ENCODE measurements at regions not wholly inside any gene's neighbourhood (a gene's known extent, or its start where the extent isn't known, plus 50 kb on each side); places are given as distances from the start of the nearest gene placed in this dataset.
A peak's percentile ranks its signal among the peaks of the same experiment; 100 is the strongest.

DNA sequence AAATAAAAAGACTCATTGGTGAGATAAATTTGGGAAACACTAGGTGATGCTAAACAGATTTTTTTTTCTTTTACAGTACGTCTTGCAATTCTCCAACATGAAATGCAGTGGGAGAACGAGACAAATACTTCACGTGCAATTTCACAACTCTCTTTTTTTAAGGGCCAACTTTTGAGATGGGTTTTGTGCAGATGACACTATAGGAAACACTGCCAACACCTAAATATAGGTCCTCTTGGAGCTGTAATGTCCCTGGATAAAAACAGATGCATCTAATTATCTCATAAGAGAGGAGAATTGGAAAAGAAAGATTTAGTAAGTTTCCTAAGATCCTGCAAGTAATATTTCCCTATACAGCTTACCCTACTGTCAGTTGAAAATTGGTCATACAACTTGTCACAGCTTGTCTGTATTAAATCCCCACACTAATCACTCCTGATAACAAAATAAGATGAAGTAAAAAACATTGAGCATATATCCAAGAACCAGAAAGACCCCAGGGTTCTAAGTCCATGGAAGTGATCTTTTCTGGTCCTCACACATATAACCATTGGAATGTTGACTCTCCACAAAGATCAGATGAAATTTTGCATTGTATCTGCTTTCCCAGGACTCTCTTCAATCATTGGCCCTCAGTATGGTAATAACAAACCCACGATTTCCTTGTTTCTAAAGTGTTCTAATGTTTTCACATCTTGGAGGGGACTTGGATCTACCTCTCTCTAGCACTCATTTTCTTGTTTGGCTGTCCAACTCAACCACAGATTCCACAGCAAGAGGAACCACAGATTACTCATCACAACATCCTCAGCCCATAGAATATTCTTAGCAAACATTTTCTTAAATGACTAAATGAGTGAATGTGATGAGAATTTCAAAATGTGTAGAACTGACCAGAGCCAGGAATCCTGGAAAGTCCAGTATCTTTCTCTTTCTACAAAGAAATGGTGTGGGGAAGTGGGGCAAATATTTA lies 769.4 kb upstream of the USP15 start:
- DNase-seq (ENCODE audit: low spot score) = peak; percentile 42

DNA sequence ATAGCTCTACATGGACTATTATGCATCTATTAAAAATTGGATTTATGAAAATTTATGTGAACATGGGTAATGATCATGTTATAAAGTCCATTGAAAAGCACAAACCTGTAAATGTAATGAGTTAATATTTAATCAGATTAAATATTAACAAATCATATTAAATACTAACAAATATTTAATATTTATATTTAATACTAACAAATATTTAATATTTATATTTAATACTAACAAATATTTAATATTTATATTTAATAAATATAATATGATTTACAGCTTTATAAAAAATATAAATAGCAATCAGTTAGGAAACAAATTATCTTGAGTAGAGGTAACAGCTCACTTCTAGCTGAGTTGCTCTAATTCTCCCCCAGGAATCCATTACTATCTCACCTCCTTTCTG lies 758.0 kb upstream of the USP15 start:
- DNase-seq (ENCODE audit: low spot score) = no peak

DNA sequence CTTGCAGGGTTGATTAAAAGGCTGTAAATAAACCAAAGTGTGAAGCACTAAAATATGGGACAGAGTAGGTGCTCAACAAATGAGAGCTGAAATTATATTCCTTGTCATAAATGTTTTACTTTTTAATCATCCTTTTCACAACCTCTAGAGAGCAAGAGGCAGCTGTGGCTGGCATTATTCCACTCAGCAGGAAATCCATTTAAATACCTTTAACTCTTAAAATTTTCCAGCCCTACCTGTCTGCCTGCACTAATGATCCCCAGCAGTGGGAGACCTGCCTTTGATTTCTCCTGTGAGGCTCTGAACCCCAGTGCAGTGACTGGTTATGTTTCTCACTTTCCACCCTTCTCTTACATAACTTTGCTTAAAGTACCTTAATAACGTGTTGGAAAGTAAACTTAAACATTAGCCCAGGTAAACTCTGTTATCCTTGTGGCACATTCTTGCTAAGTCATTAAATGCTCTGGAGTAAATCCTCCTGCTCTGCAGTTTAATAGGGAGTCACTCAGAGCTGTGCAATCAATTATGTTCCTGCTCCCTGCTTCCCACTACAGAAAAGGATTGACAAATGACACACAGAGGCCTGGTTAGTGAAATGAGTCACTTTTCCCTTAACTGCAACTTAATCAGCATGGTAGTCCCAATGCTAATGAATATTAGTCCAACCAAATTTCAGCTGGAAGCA lies 755.7 kb upstream of the USP15 start:
- DNase-seq (ENCODE audit: low spot score) = peak; percentile 2

DNA sequence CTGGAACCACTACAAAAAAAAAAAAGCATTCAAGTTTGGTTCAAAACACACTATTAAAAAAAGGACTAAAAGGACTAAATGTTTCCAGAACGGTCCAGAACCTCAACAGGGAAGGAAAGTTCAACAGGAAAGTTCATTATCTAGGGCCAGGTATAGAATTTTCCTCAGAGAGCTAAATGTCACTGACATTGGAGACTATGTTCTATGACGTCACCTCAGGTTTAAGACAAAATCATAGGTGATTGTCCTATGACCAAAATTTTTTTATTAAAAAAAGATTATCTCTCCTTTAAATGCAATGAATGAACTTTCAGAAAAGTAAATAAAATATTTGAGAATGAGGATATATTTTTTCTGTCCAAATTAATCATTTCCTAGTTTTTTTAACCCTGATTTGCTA lies 746.7 kb upstream of the USP15 start:
- no peak for DNase-seq (ENCODE audit: low spot score)

DNA sequence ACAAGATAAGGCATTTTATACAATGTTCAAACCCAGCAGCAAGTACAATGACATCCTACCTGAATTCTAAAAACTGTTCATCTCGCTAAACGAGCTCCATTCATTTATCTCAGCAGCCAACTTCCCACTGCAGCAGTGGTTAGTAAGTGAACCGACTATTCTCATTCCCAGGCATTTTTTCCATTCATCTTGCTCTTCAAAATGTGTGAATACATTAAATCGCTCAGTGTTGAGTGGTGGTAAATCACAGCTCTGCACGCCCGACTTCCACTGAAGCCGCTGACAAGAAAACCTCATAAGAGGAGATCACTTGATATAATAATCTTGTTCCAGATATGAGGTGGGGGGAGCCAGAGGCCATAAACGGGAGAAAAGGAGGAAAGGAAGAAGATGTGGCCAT lies 746.2 kb upstream of the USP15 start:
- DNase-seq (ENCODE audit: low spot score) = no peak

DNA sequence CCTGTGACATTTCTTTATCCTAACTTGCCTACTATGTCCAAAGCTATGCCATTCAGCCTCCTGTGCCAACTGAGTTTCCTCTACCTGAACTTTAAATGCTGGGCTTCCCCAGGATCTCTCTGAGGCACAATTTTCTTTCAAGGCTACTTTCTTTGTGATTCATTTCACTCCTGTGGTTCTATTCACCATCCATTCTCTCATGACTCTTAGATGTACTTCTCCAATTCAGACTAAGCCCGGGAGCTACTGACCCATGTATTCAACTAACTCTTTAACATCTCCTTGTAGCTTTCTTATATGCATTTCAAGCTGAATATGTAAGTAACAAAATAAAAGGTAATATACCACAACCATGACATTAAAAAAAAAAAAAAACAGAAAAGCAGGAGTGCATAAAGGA lies 738.9 kb upstream of the USP15 start:
- no peak for DNase-seq (ENCODE audit: low spot score)

DNA sequence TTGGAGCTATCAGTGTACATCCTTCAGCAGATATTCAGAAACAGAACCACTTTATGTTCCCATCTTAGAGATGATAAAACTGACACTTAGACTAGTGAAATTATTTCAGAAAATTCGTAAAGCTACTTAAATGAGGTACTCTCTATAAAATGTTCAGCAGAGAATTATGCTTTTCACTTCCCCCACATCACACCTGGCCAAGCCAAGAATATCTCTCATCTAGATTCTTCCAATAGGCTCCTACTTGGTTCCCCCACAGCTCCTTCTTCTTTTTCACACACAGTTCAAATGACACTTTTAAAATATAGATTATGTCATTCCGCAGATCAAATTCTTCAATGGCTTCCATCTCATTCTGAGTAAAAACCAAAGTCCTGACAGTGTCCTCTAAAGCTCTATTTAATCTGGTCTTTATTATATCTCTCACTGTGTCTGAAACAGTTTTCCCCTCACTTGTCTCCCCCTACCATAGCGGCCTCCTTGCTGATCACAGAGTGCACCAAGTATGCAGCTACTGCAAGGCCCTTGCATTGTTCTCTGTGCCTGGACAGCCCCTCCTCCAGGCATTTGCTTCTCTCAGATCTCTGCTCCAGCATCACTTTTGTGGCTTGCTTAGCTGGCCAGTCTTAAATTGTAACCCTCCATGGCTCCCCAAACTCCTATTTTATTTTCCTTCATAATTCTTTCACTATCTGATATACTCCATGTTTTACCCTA lies 736.8 kb upstream of the USP15 start:
- no peak for DNase-seq (ENCODE audit: low spot score)

DNA sequence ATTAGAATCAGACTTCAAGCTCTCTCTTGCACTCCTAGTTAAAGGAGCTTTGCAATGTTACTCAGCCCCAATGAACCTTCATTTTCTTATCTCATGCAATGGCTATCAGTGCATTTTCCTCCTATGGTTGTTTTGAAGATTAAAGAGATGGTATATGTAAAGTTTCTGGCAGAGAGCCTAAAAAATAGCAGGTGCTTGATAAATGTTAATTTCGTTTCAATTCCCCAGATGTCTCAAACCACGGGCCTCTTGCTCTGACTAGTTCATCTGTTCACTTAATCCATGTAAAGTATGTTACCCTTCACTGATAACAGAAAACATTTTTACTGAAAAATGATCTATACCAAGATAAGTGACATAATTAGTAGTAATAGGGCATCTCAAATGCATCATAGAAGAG lies 735.4 kb upstream of the USP15 start:
- no peak for DNase-seq (ENCODE audit: low spot score)

DNA sequence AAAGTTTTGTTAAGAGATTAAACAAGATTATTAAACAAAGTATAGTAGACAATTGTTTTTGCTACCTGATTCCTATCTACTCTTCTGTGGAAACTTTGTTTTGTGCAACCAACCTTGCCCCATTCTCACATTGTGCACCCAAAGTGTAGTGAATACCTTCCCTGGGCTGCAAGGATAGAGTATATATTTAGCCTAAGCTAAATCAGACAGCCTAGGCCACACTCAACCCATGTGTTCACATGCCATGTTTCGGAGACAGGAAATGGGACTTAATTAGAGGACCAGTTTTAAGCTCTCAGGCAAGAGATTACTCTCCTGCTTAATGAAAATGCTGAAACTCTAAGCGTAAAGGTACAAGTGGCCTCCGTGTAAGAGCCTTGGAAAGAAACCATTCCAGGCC lies 734.9 kb upstream of the USP15 start:
- no peak for DNase-seq (ENCODE audit: low spot score)

DNA sequence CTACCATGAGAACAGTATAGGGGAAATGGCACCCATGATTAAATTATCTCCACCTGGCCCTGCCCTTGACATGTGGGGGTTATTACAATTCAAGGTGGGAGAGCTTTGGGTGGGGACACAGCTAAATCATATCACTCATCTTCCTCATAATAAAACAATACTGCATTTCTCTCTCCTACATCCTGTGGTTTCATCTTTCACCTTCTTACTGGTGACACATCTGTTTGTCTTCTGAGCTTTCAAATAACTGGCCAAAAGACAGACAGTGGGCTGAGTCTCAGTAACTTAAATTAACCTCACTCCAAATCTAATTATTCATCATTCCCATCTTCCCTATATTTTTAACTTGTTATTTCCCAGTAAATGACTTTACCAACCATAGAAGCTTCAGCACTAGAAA lies 729.7 kb upstream of the USP15 start:
- DNase-seq (ENCODE audit: low spot score) = peak; percentile 1

DNA sequence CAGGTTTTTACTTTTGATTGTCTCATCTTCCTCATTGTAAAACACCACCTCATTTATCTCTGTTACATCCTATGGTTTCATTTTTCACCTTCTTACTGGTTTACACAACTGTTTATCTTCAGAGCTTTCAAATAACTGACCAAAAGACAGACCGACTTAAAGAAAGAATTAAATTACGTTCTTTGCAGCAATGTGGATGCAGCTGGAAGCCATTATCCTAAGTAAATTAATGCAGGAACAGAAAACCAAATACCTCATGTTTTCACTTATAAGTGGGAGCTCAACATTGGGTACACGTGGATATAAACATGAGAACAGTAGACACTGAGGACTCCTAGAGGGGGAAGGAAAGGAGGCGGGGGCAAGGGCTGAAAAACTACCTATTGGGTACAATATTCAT lies 729.0 kb upstream of the USP15 start:
- DNase-seq (ENCODE audit: low spot score) = no peak

DNA sequence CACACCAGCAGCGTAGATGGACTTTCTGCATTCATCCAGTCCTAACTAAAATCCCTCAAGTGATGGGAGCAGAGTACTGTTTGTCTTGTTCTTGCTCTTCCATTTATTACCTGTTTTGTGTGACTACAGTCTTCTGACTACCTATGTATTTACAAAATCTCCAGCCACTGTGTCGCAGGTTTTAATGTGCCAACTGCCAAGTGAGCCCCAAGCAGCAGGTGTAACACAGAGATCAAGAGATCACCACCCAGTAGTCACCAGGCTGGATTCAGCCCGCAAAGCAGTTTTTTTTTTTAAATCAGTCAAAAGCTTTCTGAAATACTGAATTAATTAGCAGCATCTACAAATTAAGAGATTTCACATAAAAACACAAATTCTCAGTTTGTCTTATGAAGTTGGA lies 724.1 kb upstream of the USP15 start:
- DNase-seq (ENCODE audit: low spot score) = no peak

DNA sequence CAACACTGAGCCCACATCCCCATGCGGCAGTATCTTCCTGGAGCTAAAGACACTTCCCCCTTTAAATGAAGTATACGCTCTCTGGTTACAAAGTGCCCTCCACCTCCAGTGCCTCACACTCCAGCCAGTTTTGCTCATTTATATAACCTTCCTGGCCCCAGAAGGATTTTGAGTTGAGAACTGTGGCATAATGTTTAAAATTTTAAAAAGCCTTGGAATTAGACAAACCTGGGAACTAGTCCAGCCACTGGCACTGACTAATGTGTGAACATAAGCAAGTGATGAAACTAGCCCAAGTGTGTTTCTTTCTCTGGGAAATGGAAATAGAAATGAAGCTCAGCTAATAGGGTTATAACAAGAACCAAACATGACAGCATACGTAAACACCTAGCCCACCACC lies 723.7 kb upstream of the USP15 start:
- no peak for DNase-seq (ENCODE audit: low spot score)

DNA sequence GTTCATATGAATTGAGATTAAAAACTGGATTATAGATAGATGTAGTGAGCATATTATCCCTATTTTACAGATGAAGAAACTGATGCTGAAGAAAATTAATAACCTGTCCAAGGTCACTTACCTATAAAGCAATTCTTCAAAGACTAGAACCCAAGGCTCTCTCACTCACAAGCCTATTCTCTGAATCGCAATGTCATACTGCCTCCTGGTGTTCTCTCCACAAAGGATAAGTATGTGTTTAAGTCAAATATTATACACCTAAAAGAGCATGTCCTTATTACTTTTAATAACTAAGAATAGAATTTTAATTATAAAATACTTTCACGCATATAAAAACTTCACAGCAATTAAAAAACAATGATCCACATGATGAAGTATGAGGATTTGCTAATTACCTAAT lies 721.3 kb upstream of the USP15 start:
- DNase-seq (ENCODE audit: low spot score) = no peak

DNA sequence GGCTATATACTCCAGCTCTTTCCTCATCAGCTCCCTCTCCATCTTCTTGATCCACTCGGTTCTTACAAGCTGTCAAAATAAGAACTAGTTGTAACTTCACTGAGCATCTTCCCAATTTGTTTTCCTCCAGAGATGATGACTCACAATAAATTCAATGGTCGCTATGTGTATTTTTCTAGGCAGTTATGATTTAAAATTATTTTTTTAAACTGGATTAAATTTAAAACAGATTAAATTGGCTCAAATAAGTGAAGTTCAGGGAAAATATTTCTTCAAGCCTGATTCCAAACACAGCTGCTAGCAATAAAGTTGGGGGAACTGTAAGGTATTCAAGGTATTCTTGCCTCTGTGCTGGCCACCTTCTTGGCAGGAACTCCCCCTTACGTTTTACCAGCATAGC lies 717.7 kb upstream of the USP15 start:
- DNase-seq (ENCODE audit: low spot score) = no peak

DNA sequence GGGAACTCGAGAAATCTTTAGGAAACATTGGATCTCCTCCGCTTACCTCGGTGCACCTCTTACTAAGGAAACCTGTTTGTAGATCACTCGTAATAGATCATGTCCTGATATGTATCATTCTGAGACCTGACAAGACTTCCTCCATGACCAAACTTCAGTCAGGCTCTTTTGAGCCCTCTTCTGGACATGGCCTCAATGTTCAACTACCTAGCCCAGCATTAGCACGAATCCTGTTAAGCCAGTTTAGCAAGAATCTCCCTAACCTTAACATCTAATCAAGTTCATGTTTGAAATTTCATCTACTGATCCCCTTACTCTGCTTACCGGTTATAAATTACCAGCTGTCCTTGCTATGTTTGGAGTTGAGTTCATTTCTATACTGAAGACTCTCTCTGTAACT lies 713.9 kb upstream of the USP15 start:
- no peak for DNase-seq (ENCODE audit: low spot score)

DNA sequence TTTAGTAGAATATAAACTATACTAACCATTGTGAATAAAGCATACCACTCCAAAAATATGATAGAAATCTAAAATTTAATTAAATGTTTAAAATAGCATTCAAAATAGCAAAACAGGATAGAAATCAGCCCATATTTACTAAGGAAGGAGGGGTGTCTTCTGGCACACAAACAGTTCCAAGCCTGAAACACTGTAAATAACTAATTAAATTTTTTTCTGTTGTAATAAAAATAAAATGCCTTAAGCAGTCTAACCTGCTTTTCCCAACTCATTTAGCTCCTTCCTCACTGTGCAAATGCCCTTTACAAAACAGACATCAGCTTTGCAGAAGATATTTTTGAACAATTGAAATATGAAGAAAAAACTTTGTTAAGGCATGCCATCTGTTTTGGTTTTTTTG lies 707.1 kb upstream of the USP15 start:
- DNase-seq (ENCODE audit: low spot score) = no peak

DNA sequence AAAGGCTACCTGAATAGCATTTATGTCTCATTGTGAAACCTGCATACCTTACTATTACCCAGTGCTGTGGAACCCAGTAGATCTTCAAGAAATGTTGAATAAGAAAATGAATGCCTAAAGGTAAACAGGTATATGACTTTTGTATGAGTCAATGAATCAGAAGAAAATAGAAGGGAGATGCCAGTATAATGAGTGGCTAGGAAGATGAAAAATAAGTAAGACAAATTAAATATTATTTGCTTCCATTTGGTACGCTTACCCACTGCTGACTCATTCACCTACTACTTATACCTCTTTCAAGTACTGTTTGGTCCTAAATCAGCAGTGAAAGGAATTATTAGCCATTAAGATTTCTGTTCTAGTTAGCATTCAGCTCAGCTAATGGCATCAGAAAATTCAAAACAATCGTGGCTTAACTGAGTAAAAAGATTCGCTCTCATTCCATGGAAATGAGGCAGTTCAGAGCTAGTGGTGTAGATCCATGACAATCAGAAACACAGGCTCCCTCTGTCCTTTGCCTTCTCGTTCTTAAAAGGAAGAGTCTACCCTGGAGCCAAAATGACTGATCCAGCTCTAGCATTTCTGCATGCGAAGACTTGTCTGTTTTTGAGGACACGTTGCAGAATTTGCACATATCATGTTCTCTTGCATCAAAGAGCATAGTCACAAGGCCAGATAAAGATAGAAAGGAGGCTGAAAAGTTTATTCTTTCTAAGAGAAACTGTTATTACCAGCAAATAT lies 705.8 kb upstream of the USP15 start:
- no peak for DNase-seq (ENCODE audit: low spot score)

DNA sequence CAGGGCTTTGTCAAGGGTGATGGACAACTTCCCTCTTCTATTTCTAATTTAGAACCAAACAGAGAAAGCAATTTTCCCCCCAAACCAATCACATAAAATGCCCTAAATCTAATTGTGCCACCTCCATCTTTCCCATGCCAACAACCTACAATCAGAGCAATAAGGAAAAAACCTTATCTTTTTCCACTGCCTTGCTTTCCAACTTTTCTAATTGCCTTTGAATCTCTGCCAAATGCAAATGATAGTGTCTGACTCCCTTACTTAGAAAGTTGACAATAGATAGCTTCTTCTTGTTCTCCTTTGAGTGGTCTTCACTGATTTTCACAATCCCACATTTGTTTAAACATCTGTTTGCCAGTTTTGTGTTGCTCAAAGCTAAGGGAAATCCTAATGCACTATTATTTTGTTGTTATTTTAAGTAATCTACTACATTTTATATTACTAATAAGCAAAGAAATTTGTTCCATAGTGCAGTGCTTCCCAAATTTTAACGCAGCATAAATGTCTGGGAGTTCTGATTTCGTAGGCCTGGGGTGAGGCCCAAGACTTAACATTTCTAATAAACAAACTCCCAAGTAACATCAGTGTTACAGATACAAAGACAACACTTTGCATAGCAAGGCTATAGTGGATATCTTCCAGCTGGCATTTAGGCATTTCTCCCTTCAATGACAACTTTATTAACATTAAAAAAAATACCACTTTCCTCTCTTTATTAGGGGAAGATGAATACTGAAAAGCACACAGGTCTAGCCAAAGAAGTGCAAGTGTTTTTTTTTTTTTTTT lies 696.3 kb upstream of the USP15 start:
- DNase-seq (ENCODE audit: low spot score) = no peak

DNA sequence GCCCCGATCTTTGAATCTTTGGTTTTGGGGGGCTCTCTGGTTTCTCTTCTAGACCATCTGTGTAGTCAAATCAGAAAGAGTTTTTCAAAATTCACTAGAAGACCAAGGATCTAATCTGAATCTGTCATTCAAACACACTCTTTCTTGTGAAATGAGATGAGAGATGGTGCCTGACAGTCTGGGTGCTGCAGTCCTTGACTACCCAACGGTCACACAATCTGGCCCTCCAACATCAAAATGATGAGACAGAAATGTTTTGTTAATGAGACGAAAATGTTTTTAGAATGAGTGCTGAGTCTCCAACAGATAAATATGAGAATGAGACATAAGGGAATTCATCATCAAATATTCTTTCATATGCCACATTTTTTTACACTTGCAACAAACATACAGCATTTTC lies 695.7 kb upstream of the USP15 start:
- DNase-seq (ENCODE audit: low spot score) = no peak

DNA sequence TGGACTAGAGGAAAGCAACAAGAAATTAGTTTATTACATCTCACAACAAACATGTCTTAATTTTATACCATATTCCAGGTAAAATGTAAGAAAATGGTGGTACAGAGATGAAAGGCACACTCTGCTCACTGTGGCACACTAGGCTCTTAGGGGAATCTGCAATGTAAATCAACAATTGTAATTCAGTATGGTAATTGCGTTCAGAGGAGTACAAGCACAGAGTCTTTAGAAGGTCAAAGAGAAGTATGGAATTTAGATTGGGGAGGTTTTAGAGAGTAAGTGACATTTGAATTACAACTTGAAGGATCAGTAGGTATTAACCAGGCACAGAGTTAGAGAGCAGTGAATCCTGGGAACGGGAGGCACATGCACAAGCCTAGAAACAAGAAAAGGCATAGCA lies 694.0 kb upstream of the USP15 start:
- DNase-seq (ENCODE audit: low spot score) = no peak

Measured in kidney tubule cell (primary cell).